G401.6 (cell line): ENCODE measurements at regions not wholly inside any gene's neighbourhood (a gene's known extent, or its start where the extent isn't known, plus 50 kb on each side); places are given as distances from the start of the nearest gene placed in this dataset.
"Not testable (repeated sequence)": the region's sequence is repeated elsewhere in the genome, so short reads cannot be mapped to it uniquely, and the experiment has no call there.

Experiments
- FAIRE-seq: peaks from 2 replicates; lab custom pipeline; 2012; peaks lifted over from hg19 to GRCh38; lab: Jason Lieb, UNC

GRCh38 chr4:25981749-25982148, 67.7 kb downstream of the SMIM20 start:
- FAIRE-seq, result no peak

GRCh38 chr4:25982962-25983361, 68.9 kb downstream of the SMIM20 start:
- FAIRE-seq, result no peak

DNA sequence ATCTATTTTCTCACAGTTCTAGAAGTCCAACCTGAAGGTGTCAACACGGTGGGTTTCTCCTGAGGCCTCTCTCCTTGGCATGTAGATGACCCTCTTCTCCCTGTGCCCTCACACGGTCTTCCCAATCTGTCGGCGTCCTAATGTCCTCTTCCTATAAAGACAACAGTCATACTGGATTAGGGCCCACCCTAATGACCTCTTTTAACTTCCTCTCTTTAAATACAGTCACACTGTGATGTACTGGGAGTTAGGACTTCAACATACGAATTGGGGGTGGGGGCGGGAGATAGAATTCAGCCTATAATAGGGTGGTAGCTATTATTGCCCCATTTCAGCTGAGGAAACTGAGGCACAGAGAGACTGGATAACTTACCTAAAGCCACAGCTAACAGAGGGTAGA, 70.2 kb downstream of the SMIM20 start:
- FAIRE-seq, result no peak

DNA sequence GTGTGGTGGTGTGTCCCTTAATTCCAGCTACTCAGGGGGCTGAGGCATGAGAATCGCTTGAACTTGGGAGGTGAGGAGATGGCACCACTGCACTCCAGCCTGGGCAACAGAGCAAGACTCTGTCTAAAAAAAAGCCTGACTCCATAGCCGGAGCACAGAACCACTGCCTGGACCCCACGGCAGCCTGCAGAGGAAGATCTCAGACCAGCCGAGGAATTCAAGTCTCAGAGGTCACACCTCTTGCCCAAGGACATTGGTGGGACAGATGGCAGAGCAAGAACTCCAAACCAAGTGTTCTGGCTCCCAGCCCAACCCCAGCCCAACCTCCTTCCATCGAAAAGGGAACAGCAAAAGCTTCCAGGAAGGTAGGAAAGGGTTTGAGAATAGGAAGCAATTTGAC, 70.8 kb downstream of the SMIM20 start:
- no peak for FAIRE-seq

- FAIRE-seq, result no peak
Observed at GRCh38 chr4:25986807-25987206, 72.8 kb downstream of the SMIM20 start.

DNA sequence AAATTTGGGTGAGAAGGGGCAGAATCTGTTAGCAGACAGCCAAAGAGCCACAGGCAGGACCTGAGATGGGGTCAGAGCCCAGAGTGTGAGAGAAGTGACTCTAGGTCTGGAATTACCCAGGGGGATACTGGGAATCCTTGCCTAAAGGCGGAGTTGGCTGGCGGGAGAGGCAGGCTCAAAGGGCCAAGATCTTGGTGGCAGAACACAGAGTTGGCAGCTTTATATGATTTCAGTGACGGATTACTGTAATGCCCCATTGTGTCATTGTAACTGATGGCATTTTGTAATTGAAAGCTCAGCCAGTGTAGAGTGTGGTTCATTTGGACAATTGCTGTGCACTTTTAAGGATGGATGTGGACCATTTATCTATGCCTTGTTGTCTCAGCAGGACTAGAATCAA, 77.3 kb downstream of the SMIM20 start:
- FAIRE-seq, result no peak

DNA sequence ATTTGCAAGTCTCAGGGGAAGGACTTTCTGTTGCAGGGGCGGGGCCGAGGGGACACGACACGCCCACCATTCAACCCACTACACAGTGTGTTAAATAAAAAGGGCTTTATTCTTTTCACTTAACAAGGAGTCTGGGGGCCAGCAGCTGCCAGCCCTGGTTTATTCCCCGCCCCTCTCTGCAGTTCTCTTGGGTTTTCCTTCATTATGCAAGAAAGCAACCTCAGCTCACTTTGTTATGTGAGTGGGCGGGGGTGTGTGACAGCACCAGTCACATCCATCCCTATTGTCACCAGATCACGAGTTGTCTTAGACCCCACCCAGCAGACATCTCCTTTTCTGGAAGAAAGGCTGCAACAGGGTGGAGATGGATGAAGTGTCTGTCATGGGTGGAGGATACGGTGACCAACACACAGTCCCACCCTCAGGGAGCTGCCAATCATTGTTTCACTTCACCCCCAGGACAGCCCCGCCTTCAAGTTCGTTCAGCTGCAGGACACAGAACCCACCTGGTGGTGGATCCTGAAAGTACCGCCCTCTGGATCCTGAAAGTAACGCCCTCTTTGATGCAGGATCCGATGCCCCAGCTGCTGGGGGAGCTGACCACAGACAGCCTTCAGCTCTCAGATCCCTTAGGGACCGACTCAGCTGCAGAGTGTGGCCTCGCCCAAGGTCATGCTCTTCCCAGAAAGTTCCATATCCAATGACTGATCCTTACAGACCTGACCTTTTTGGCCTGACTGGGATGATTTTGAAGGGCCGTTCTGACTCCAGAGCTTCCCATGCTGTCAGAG, 79.6 kb downstream of the SMIM20 start:
- FAIRE-seq, result no peak

GRCh38 chr4:25994577-25994976, 80.6 kb downstream of the SMIM20 start:
- not testable (repeated sequence) for FAIRE-seq

GRCh38 chr4:26000274-26000950, 86.4 kb downstream of the SMIM20 start:
- FAIRE-seq, result no peak

- FAIRE-seq, result no peak
Observed at GRCh38 chr4:26001413-26001812, 87.4 kb downstream of the SMIM20 start.

DNA sequence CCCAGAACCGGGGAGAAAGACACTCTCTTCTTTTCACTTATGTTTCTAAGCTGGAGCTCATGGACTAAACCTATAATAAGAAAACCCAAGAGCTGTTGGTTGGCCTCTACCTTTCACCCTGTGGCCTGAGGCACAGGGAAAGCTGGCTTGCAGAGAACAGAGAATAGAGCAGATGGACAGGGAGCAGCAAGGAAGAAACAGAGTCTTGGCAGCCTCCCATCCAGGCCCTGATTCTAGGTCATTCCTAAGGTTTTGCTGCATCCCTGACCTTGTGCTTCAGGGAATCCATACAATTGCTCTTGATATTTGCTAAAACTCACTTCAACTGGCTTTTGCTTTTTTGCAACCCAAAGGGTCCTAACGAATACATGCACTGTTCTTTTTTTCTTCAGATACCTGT, 87.8 kb downstream of the SMIM20 start:
- no peak for FAIRE-seq

GRCh38 chr4:26003056-26003455, 89.0 kb downstream of the SMIM20 start:
- no peak for FAIRE-seq

GRCh38 chr4:26004290-26004689, 90.3 kb downstream of the SMIM20 start:
- no peak for FAIRE-seq

DNA sequence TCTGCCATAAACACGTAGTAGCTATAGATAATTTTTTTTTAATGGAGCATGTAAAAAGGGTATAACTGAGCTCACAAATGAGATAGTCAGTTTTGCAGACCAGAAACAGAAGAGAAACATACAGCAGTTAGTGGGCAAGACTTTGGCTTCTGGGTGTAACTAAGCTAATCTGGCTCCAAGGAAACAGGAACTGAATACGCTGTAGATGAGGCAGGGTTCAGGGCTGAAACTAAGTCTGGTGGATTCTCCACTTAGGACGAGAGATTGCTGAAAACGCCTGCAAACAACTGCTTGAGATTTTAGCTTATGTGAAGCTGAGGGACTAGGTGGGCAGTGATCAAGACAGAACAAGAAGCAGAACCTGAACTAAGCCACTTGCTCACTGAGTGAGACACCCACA, 91.7 kb downstream of the SMIM20 start:
- FAIRE-seq, result no peak

DNA sequence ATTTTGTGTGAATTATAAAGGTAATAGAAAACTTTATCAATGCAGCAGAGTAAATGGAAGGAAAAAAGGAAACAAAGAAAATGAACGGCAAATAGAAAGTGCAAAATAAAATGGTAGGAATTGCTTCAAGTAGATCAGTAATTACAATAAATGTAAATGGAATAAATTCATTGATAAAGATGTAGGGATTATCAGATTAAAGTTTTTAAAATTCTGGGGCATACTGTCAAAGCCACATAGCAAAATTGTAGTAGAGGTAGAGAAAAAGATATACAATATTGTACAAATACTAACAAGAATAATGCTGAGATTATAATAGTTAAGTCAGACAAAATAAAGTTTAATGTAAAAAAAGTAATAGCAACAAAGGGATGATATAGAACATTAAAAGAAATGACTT, 94.7 kb downstream of the SMIM20 start:
- FAIRE-seq, result no peak

DNA sequence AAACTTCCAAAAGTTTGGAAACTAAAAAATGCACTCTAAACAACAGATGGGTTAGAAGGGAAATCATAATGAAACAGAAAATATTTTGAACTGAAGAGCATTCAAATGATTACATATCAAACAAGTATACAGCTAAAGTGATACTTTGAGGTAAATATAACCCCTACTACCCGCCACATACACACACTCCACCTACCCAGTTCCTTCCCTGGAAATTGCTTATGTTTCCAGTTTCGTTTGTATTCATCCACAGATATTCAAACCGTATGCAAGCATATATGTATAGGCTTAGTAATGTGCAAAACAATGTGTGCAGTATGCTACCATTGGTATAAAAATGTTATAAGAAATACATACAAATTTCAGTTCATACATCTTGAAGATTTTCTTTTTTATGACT, 95.5 kb downstream of the SMIM20 start:
- FAIRE-seq, result no peak

DNA sequence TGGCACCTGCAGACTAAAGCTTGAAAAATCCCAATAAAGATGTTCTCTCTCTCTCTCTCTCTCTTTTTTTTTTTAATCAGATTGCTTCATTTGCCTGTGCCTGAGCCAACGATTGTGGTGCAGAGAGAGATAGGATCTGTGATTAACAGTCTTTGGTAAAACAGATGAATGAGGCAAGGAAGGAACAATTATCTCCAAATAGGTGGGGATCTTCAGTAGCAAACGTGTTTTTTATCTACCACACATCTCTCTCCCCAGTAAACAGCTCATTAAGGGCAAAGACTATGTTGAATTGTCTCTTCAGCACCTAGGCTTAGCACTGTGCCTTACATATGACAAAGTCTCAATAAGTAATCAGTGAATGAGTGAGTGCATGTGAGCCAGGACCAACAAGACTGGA, 96.3 kb downstream of the SMIM20 start:
- FAIRE-seq, result no peak

DNA sequence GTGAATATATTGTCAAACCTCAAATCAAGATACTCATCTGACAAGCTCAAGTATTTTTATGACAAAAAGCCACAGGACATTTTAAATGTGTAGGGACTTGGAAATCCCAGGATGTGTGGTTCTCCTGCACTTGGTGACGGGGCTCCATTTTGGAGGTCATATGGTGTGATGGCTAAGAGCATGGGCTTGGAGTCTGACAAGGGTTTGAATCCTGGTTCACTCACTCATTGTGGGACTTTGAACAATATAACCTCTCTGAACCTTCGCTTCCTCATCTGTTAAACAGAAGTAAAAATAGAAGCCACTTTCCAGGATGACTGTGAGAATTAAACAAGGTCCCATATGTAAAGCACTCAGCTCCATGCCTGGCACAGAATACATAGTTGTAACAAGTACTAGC, 99.6 kb downstream of the SMIM20 start:
- FAIRE-seq, result no peak

DNA sequence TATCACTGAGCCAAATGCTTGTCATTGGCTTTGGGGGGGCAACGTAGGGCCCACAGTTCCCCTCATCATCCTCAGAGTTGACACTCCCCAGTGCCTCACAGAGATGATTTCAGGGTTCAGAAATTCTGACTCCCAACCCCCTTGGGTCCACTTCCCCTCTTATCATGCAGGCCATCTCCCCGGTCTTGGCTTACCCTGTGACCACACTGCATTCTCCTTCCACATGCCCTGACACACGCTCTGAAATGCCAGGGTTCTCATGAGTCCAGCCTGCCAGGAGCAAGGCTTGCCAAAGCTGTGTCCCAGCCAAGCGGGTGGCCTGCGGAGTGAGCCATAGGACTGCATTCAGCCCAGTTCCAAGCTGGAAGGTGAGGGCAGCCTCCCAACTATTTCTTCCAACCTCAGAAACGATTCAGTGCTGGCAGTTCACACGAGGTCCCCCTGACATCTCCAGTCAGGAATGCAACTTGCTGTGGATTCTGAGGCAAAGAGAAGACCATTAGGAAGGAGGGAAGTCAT, 101.2 kb downstream of the SMIM20 start:
- FAIRE-seq, result no peak

- no peak for FAIRE-seq
Observed at GRCh38 chr4:26015906-26016305, 101.9 kb downstream of the SMIM20 start.

DNA sequence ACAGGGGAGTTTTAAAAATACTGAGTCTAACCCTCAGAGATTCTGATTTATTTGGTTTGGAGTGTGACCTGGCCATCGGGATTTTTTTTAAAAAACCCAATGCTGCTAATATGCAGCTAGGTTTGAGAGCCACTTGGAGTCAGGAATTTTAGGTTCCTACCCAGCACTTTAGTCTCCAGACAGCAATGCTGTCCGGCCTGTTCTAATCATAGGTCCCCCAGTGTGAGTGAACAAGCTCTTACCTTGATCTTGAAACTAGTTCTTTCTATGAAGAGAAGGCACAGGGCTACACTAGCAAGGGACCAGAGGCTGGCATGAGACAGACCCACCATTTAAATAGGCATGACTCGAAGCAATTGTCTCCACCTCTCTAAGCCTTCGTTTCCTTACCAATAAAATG, 103.5 kb downstream of the SMIM20 start:
- no peak for FAIRE-seq

GRCh38 chr4:26017961-26018700, 104.1 kb downstream of the SMIM20 start:
- FAIRE-seq, result not testable (repeated sequence)

GRCh38 chr4:26020083-26020668, 106.2 kb downstream of the SMIM20 start:
- no peak for FAIRE-seq
